Liver (tissue), 8 donors: ENCODE measurements at regions not wholly inside any gene's neighbourhood (a gene's known extent, or its start where the extent isn't known, plus 50 kb on each side); places are given as distances from the start of the nearest gene placed in this dataset.

Source experiments
- DNase-seq: peaks from one replicate; pipeline ENCODE4 v3.0.0-alpha.2; 2017; ENCODE audit warnings: low spot score
- H3K27ac ChIP-seq, 2 donors: one replicate each; pipeline ENCODE4 v1.7.0; 2013; ENCODE audit warnings: inconsistent platforms in 2 of 2, low read length in 2 of 2, control low read depth in 1 of 2, low read depth in 1 of 2, mild to moderate bottlenecking in 1 of 2
- H3K27me3 ChIP-seq, 4 donors: one replicate each; pipeline versions ENCODE4 v1.6.1 to v1.7.0; 2013; ENCODE audit warnings: low read length in 3 of 4, inconsistent platforms in 1 of 4, mild to moderate bottlenecking in 1 of 4, moderate library complexity in 1 of 4; ENCODE audit not compliant: control insufficient read depth in 4 of 4, insufficient read depth in 4 of 4
- H3K36me3 ChIP-seq, 4 donors: one replicate each; pipeline versions ENCODE4 v1.6.1 to v1.7.0; 2013; ENCODE audit warnings: low read length in 3 of 4, mild to moderate bottlenecking in 3 of 4, low read depth in 1 of 4, moderate library complexity in 1 of 4; ENCODE audit not compliant: control insufficient read depth in 4 of 4, insufficient read depth in 3 of 4
- H3K4me1 ChIP-seq, 4 donors: one replicate each; pipeline versions ENCODE4 v1.6.1 to v1.7.0; 2013; ENCODE audit warnings: low read length in 3 of 4, mild to moderate bottlenecking in 3 of 4, moderate library complexity in 1 of 4; ENCODE audit not compliant: control insufficient read depth in 4 of 4, insufficient read depth in 4 of 4
- H3K4me3 ChIP-seq, 3 donors: one replicate each; pipeline versions ENCODE4 v1.6.1 to v1.7.0; 2013; ENCODE audit warnings: low read length in 3 of 3, control low read depth in 1 of 3, low read depth in 1 of 3, mild to moderate bottlenecking in 1 of 3
- H3K9ac ChIP-seq, 2 donors: one replicate each; pipeline ENCODE4 v1.7.0; 2013; ENCODE audit warnings: low read length in 2 of 2, mild to moderate bottlenecking in 2 of 2, moderate library complexity in 2 of 2, control low read depth in 1 of 2, low read depth in 1 of 2
- H3K9me3 ChIP-seq, 4 donors: one replicate each; pipeline versions ENCODE4 v1.6.1 to v1.7.0; 2013; ENCODE audit warnings: low read length in 3 of 4; ENCODE audit not compliant: control insufficient read depth in 4 of 4
- ATF3 ChIP-seq: IDR thresholded peaks from 2 replicates; pipeline ENCODE4 v1.6.1; 2016; ENCODE audit warnings: antibody characterized with exemption
- CTCF ChIP-seq: fragments of 150-350 bp; IDR thresholded peaks from 2 replicates; pipeline ENCODE4 v1.5.1; 2017; ENCODE audit warnings: improper control_type of control experiment, low read depth, low read length; ENCODE audit not compliant: missing input control
- EGR1 ChIP-seq, 2 donors: IDR thresholded peaks; 2 replicates each; pipeline ENCODE4 v1.6.1; 2016 to 2018; ENCODE audit warnings: antibody characterized with exemption in 2 of 2, low read depth in 2 of 2
- FOXA1 ChIP-seq: IDR thresholded peaks from 2 replicates; pipeline ENCODE4 v1.6.1; 2016; ENCODE audit warnings: antibody characterized with exemption
- FOXA2 ChIP-seq: IDR thresholded peaks from 2 replicates; pipeline ENCODE4 v1.6.1; 2016; ENCODE audit warnings: antibody characterized with exemption
- GABPA ChIP-seq, 2 donors: IDR thresholded peaks in 1 of 2; conservative IDR thresholded peaks in 1 of 2; 2 replicates each; pipeline ENCODE4 v1.6.1; 2016; ENCODE audit warnings: antibody characterized with exemption in 2 of 2, mild to moderate bottlenecking in 1 of 2, moderate library complexity in 1 of 2
- HNF4A ChIP-seq, 2 donors: conservative IDR thresholded peaks; 2 replicates each; pipeline ENCODE4 v1.6.1; 2016; ENCODE audit warnings: antibody characterized with exemption in 2 of 2, mild to moderate bottlenecking in 2 of 2
- HNF4G ChIP-seq: IDR thresholded peaks from 2 replicates; pipeline ENCODE4 v1.6.1; 2016; ENCODE audit warnings: antibody characterized with exemption
- JUND ChIP-seq, 2 donors: IDR thresholded peaks; 2 replicates each; pipeline ENCODE4 v1.6.1; 2016; ENCODE audit warnings: antibody characterized with exemption in 2 of 2
- MAX ChIP-seq: IDR thresholded peaks from 2 replicates; pipeline ENCODE4 v1.6.1; 2016; ENCODE audit warnings: antibody characterized with exemption
- NR2F2 ChIP-seq: IDR thresholded peaks from 2 replicates; pipeline ENCODE4 v1.6.1; 2016; ENCODE audit warnings: antibody characterized with exemption
- RAD21 ChIP-seq, 2 donors: IDR thresholded peaks; 2 replicates each; pipeline ENCODE4 v1.6.1; 2016; ENCODE audit warnings: antibody characterized with exemption in 2 of 2, mild to moderate bottlenecking in 2 of 2
- RXRA ChIP-seq, 2 donors: IDR thresholded peaks; 2 replicates each; pipeline ENCODE4 v1.6.1; 2017 to 2018; ENCODE audit warnings: antibody characterized with exemption in 2 of 2, mild to moderate bottlenecking in 1 of 2
- SP1 ChIP-seq: IDR thresholded peaks from 2 replicates; pipeline ENCODE4 v1.6.1; 2018; ENCODE audit warnings: antibody characterized with exemption, mild to moderate bottlenecking
- YY1 ChIP-seq: IDR thresholded peaks from 2 replicates; pipeline ENCODE4 v1.6.1; 2016; ENCODE audit warnings: antibody characterized with exemption, mild to moderate bottlenecking
- ZBTB33 ChIP-seq: IDR thresholded peaks from 2 replicates; pipeline ENCODE4 v1.6.1; 2016; ENCODE audit warnings: antibody characterized with exemption
- WGBS: extraction: QIAGEN DNeasy Blood & Tissue Kit; methylation state at CpG from one replicate; pipeline ENCODE4 v1.1.7; 2013; 5-methylcytosine and 5-hydroxymethylcytosine counted together
- donor health status: healthy.
- donor health status: healthy.
- donor health status: healthy.
- donor health status: healthy.
- donor health status: healthy.

- TF ChIP-seq ZBTB33 (no peak), RAD21 (IDR thresholded peaks at IDR 0.05) (no peak)
Measured at GRCh38 chr16:65604771-65605170, 482.9 kb upstream of the CDH11 start (continued).

- no peaks in the 10 kb centered on the region for H3K9me3 ChIP-seq
- TF ChIP-seq MAX (no peak), YY1 (no peak), CTCF (no peak), RAD21 (IDR thresholded peaks at IDR 0.05) (no peak), EGR1 (IDR thresholded peaks at IDR 0.05; ENCODE audit: low read depth in 2 of 2) (no peak), ZBTB33 (no peak), JUND (IDR thresholded peaks at IDR 0.05) (no peak), GABPA (IDR thresholded peaks at IDR 0.05 in 1 of 2, conservative IDR thresholded peaks at IDR 0.05 in 1 of 2) (no peak), RXRA (IDR thresholded peaks at IDR 0.05) (no peak)
- no peak overlapping the region for H3K4me3 ChIP-seq
- no peak for DNase-seq
- H3K9ac ChIP-seq: no peak overlapping the region
- WGBS: 74% methylated on average over 3 of the region's 3 CpGs
- H3K36me3 ChIP-seq: no peaks in the 10 kb centered on the region
- no peaks in the 10 kb centered on the region for H3K27me3 ChIP-seq
- no peak overlapping the region for H3K27ac ChIP-seq
- no peaks in the 10 kb centered on the region for H3K4me1 ChIP-seq
Measured at GRCh38 chr16:65601781-65602180, 479.9 kb upstream of the CDH11 start.

GRCh38 chr16:65600629-65601028, 478.8 kb upstream of the CDH11 start:
- H3K27me3 ChIP-seq: no peaks in the 10 kb centered on the region
- H3K4me3 ChIP-seq: no peak overlapping the region
- H3K4me1 ChIP-seq: no peaks in the 10 kb centered on the region
- 77% methylated on average over 3 of the region's 3 CpGs for WGBS
- no peak overlapping the region for H3K27ac ChIP-seq
- H3K36me3 ChIP-seq: no peaks in the 10 kb centered on the region
- DNase-seq: no peak
- H3K9ac ChIP-seq: no peak overlapping the region
- no peaks in the 10 kb centered on the region for H3K9me3 ChIP-seq
- TF ChIP-seq RXRA (IDR thresholded peaks at IDR 0.05): no peak
- no peak for TF ChIP-seq RAD21 (IDR thresholded peaks at IDR 0.05)
- TF ChIP-seq ATF3: no peak
- TF ChIP-seq GABPA (IDR thresholded peaks at IDR 0.05 in 1 of 2, conservative IDR thresholded peaks at IDR 0.05 in 1 of 2): no peak
- no peak for TF ChIP-seq HNF4G
- no peak for TF ChIP-seq CTCF
- TF ChIP-seq FOXA2: no peak
- TF ChIP-seq ZBTB33: no peak
- no peak for TF ChIP-seq NR2F2
- TF ChIP-seq SP1: no peak
- TF ChIP-seq FOXA1: no peak
- TF ChIP-seq HNF4A (conservative IDR thresholded peaks at IDR 0.05): no peak
